Omental fat pad (tissue), 3 donors: ENCODE measurements at regions not wholly inside any gene's neighbourhood (a gene's known extent, or its start where the extent isn't known, plus 50 kb on each side); places are given as distances from the start of the nearest gene placed in this dataset.

ENCODE experiments used
- ATAC-seq: fragments of 150-250 bp; one replicate; pipeline ENCODE4 v1.9.1; 2016; ENCODE audit warnings: mild to moderate bottlenecking, moderate library complexity; ENCODE audit not compliant: low FRiP score
- DNase-seq: peaks from one replicate; pipeline ENCODE4 v3.0.0-alpha.2; 2019; ENCODE audit warnings: low spot score
- TF ChIP-seq, protein P1 (sequence below), 3 donors: fragments of 450-650 bp; IDR thresholded peaks; one replicate each; pipeline ENCODE4 v1.5.1; 2016 to 2017; ENCODE audit warnings: antibody characterized with exemption in 3 of 3, mild to moderate bottlenecking in 3 of 3, moderate library complexity in 2 of 3

DNA sequence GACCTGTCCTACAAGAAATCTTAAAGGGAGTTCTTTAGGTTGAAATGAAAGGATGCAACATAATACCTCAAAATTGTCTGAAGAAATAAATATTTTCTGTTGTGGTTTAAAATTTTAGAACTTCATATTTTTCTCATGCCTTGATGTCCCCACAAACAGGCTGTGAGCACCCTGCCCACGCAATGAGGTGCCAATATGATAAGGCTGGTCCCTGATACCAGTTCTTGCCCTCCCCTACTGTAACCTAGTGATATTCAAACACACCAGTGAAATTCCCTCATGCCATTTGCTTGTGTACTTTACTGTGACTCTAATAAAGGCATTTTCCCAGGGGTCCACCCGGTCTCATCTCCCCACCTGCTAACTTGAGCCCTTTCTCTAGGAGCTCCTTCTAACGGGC is 67.3 kb upstream of the SIRPG start:
- TF ChIP-seq, protein P1, sequence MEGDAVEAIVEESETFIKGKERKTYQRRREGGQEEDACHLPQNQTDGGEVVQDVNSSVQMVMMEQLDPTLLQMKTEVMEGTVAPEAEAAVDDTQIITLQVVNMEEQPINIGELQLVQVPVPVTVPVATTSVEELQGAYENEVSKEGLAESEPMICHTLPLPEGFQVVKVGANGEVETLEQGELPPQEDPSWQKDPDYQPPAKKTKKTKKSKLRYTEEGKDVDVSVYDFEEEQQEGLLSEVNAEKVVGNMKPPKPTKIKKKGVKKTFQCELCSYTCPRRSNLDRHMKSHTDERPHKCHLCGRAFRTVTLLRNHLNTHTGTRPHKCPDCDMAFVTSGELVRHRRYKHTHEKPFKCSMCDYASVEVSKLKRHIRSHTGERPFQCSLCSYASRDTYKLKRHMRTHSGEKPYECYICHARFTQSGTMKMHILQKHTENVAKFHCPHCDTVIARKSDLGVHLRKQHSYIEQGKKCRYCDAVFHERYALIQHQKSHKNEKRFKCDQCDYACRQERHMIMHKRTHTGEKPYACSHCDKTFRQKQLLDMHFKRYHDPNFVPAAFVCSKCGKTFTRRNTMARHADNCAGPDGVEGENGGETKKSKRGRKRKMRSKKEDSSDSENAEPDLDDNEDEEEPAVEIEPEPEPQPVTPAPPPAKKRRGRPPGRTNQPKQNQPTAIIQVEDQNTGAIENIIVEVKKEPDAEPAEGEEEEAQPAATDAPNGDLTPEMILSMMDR (IDR thresholded peaks at IDR 0.05): no peak
- DNase-seq (no peak), ATAC-seq (no peak)

DNA sequence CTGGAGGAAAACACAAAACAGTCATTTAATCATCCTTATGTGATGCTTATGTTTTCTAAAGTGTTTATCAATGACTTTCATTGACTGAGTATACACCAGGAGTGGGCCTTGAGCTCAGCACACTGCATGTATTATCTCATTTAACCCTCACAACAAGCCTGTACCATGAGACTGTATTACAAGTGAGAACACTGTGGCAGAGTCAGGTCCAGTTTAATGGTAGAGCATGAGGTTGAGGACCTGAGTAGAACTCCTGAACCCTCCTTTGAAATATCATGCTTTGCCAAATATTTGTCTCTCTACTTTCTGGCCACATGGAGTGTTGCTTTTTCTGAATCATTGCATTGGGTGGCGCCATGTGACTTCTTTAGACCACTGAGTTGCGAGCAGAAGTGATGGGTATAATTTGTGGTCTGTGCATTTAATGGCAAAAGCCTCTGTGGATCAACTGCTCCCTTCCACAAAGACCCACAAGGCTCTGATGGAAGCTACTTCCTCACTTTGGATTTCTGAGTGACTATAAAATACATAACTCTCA is 65.0 kb upstream of the SIRPG start:
- DNase-seq (no peak), ATAC-seq (no peak)
- TF ChIP-seq, protein P1 (IDR thresholded peaks at IDR 0.05): no peak

DNA sequence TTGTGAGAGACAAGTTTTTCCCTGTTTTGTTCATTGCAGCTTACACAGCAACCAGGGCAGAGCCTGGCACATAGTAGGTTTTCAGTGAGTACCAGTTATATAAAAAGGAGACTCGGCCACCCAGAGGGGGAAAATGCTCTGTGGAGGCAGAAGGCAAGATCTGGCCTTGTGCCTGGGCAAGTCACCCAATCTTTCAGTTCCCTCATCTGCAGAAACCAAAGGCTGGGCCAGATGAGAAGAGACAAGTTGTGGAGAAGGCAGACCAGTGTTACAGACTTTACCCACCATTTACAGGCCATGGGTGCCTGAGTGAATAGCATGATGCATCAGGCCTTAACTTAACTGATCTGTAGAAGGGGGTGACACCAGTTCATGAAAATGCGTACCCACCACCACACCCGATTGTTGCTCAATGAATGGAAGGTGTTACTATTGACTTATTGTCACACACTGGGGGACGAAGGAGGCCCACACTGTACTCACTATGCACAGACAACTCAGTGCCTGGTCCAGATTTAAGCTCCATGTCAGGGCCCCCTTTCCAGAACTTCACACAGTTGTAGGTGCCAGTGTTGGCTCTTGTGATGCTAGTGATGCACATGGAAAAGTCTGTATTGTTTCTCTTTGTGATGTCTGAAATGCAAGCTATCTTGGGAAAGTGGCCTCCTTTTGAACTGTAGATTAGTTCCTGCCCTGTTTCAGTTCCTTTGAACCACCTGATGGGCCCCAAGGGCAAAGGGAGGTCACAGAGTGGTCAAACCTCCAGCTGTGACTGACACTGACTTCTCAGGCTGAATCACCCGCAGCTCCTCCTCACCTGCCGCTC is 64.3 kb upstream of the SIRPG start:
- ATAC-seq: no peak
- TF ChIP-seq, protein P1 (IDR thresholded peaks at IDR 0.05): no peak
- no peak for DNase-seq

DNA sequence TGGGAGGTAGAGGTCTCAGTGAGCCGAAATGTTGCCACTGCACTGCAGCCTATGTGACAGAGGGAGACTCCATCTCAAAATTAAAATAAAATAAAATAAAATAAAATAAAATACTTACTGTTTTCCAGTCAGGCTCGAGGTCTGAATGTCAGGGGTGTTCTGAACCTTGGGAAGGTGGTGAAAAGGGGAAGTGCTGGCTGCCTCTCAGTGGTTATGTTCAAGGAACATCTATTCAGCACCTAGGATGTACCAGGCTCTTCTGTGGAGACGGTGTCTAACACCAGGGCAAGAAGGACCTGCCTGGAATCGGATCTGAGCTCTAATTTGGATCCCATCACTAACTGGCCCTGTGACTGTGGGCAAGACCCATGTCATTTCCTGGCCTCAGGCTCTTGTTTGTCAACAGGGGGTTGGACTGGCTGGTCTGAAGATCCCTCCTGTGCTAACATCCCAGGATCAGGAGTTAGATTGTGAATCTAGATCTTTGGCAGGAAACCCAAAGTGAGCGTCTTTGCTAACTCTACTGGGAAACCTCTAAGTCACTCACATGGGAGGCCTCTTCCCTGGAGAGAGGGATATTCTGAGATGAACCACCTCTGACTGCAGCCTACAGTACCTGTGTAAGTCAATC is 63.4 kb upstream of the SIRPG start:
- ATAC-seq: no peak
- TF ChIP-seq, protein P1 (IDR thresholded peaks at IDR 0.05): no peak
- DNase-seq: no peak

DNA sequence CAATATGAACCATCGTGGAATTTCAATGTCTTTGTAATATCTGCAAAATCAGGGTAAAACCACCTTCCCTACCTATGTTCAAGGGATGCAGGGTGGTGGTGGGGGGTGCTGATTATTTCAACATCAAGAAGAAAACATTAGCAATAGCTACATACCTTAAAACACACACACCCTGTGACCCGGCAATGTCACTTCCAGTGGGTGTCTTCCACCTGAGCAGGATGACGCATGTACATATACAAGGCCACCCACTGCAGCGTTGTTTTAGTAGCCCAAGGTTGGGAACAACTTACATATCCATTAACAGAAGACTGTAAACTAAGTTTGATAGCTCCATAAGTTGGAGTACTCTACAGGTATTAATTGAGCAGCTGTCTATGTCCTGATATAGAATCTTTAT is 62.6 kb upstream of the SIRPG start:
- TF ChIP-seq, protein P1 (IDR thresholded peaks at IDR 0.05): no peak
- DNase-seq (no peak), ATAC-seq (no peak)

DNA sequence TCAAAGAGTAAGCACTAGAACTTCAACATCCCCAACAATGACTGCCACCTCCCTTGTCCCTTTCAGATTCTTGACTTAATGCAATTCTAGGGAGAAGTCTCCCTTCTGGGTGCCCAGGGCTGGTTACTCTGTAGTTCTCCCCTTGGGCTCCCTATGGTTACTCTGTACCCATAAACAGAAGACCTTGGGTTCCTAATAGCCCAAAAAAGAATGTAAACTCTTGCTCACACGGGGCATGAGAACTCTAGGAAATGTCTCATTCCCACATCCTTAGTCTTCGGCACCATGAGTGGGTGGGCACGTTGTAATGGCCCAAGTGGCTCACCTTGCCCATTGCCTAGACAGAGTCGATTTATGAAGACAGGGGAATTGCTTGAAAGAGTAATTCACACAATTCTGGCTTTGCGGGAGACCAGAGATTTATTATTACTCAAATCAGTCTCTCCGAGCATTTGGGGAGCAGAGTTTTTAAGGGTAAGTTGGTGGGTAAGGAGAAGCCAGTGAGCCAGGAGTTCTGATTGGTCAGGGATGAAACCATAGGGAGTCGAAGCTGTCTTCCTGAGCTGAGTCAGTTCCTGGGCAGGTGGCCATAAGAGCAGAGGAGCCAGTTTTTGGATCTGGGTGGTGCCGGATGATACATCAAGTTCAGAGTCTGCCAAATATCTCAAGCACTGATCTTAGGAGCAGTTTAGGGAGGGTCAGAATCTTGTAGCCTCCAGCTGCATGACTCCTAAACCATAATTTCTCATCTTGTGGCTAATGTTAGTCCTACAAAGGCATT is 61.2 kb upstream of the SIRPG start:
- ATAC-seq (peak; percentile 99), DNase-seq (peak; percentile 47)
- TF ChIP-seq, protein P1 (IDR thresholded peaks at IDR 0.05): no peak
